Keratinocyte (primary cell): ENCODE measurements at regions not wholly inside any gene's neighbourhood (a gene's known extent, or its start where the extent isn't known, plus 50 kb on each side); places are given as distances from the start of the nearest gene placed in this dataset.

Experiments used
- CTCF ChIP-seq, 3 experiments: IDR thresholded peaks in 1 of 3; conservative IDR thresholded peaks in 1 of 3; optimal IDR thresholded peaks in 1 of 3; 2 replicates in 2 of 3; 3 replicates in 1 of 3; pipeline versions ENCODE3 to v1.5.1; 2011; ENCODE audit warnings: low read length in 3 of 3, mild to moderate bottlenecking in 3 of 3, moderate library complexity in 2 of 3, control low read depth in 1 of 3, inconsistent platforms in 1 of 3; ENCODE audit not compliant: insufficient read depth in 2 of 3; ENCODE audit errors: extremely low read depth in 1 of 3
- EZH2 ChIP-seq: IDR thresholded peaks from one replicate; pipeline ENCODE4 v1.6.1; 2012; ENCODE audit warnings: inconsistent platforms, mild to moderate bottlenecking, low read length, moderate library complexity

DNA sequence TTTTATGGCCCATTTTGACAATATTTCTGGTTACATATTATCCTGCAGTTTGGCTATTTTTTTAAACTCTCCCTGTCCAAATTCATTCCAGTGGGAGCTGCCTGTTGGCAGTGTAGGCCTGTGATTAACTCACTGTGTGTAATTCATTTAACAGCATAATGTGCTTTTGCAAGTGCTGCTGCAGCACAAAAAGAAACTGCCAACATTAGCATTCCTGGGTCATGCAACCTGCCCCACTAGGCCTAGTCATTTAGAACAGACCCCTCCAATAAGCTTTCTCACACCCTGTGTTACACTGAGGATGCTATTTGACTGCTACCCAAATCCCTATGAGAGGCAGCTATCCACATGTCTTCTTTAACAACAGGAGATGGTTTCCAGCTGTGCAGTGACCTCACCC is 251.2 kb upstream of the UBE2E2 start:
- TF ChIP-seq CTCF (optimal IDR thresholded peaks at IDR 0.05 in 1 of 3, IDR thresholded peaks at IDR 0.05 in 1 of 3, conservative IDR thresholded peaks at IDR 0.05 in 1 of 3; ENCODE audit: extremely low read depth in 1 of 3, insufficient read depth in 2 of 3, low read length in 3 of 3) (no peak), EZH2 (no peak)
